Stomach (tissue), 4 donors: ENCODE measurements at regions not wholly inside any gene's neighbourhood (a gene's known extent, or its start where the extent isn't known, plus 50 kb on each side); places are given as distances from the start of the nearest gene placed in this dataset.
"Not testable (repeated sequence)": the region's sequence is repeated elsewhere in the genome, so short reads cannot be mapped to it uniquely, and the experiment has no call there.

Experiments
- EP300 ChIP-seq: sonication (generic); formaldehyde crosslinking; IDR thresholded peaks from one replicate; pipeline ENCODE4 v1.6.1; 2017; ENCODE audit warnings: antibody characterized with exemption
- TF ChIP-seq, protein P1 (sequence below), 7 experiments: fragments of 450-650 bp in 4 of 7; fragments of 200-600 bp in 3 of 7; sonication (generic) in 3 of 7; IDR thresholded peaks; one replicate each; pipeline ENCODE4 v1.5.1; 2016 to 2019; ENCODE audit warnings: antibody characterized with exemption in 7 of 7, control low read depth in 2 of 7, mild to moderate bottlenecking in 1 of 7

DNA sequence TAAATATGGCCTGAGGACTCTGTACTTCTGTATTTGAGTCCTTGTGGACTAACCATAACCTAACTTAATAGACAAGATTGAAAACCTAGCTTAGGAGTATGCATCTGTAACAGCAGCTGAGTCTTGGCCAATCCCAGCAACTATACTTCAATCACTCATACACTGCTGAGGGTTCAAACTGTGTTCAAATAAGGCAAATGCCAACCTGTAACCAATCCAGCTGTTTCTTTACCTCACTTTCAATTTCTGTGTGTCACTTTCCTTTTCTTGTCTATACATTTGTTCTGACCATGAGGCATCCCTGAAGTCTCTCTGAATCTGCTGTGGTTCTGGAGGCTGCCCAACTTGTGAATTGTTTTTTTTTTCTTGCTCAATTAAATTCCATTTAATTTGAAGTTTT is 57.9 kb upstream of the GOLGA8O start:
- TF ChIP-seq, protein P1, sequence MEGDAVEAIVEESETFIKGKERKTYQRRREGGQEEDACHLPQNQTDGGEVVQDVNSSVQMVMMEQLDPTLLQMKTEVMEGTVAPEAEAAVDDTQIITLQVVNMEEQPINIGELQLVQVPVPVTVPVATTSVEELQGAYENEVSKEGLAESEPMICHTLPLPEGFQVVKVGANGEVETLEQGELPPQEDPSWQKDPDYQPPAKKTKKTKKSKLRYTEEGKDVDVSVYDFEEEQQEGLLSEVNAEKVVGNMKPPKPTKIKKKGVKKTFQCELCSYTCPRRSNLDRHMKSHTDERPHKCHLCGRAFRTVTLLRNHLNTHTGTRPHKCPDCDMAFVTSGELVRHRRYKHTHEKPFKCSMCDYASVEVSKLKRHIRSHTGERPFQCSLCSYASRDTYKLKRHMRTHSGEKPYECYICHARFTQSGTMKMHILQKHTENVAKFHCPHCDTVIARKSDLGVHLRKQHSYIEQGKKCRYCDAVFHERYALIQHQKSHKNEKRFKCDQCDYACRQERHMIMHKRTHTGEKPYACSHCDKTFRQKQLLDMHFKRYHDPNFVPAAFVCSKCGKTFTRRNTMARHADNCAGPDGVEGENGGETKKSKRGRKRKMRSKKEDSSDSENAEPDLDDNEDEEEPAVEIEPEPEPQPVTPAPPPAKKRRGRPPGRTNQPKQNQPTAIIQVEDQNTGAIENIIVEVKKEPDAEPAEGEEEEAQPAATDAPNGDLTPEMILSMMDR (IDR thresholded peaks at IDR 0.05) = not testable (repeated sequence)
- not testable (repeated sequence) for TF ChIP-seq EP300
